WTC11 (cell line): ENCODE measurements at regions not wholly inside any gene's neighbourhood (a gene's known extent, or its start where the extent isn't known, plus 50 kb on each side); places are given as distances from the start of the nearest gene placed in this dataset.
"Not testable (repeated sequence)": the region's sequence is repeated elsewhere in the genome, so short reads cannot be mapped to it uniquely, and the experiment has no call there.

Experiments
- ATAC-seq: fragments of 200-7000 bp; cut with Tn5 transposase; 2 replicates; pipeline ENCODE4 v1.10.0; 2021; ENCODE audit warnings: mild to moderate bottlenecking, moderate library complexity
- CTCF ChIA-PET: fragments of 300-600 bp; sonication (Branson Sonifier 250); formaldehyde crosslinking; loops from one replicate; lab custom pipeline; 2021; ENCODE audit warnings: antibody characterized with exemption; lab: Charles Lee
- POLR2A ChIA-PET: fragments of 350-600 bp; sonication (Branson Sonifier 250); formaldehyde crosslinking; loops from one replicate; lab custom pipeline; 2021; ENCODE audit warnings: antibody characterized with exemption; lab: Charles Lee
- DNase-seq: peaks from one replicate; pipeline ENCODE4 v3.0.0; 2021; ENCODE audit warnings: low spot score
- H3K27ac Mint-ChIP-seq: 2 replicates; pipeline ENCODE4 v1.8.0; 2021; ENCODE audit warnings: mixed read lengths
- H3K27me3 Mint-ChIP-seq: 2 replicates; pipeline ENCODE4 v1.8.0; 2021; ENCODE audit warnings: low read depth, mild to moderate bottlenecking, moderate library complexity, mixed read lengths
- H3K36me3 Mint-ChIP-seq: 2 replicates; pipeline ENCODE4 v1.8.0; 2021; ENCODE audit warnings: mixed read lengths
- H3K4me1 Mint-ChIP-seq: 2 replicates; pipeline ENCODE4 v1.8.0; 2022; ENCODE audit warnings: mixed read lengths
- H3K4me3 Mint-ChIP-seq: 2 replicates; pipeline ENCODE4 v1.8.0; 2021; ENCODE audit warnings: mild to moderate bottlenecking, moderate library complexity, mixed read lengths
- H3K9me3 Mint-ChIP-seq: 2 replicates; pipeline ENCODE4 v1.8.0; 2021; ENCODE audit warnings: mixed read lengths
- FOXK1 ChIP-seq: sonication (generic); formaldehyde crosslinking; IDR thresholded peaks from 2 replicates; pipeline ENCODE4 v1.8.0; 2022; ENCODE audit warnings: mild to moderate bottlenecking, moderate library complexity, missing genetic modification reagents
- GRHL2 ChIP-seq: fragments of 250-450 bp; sonication (Bioruptor Pico); IDR thresholded peaks from 2 replicates; pipeline ENCODE4 v1.8.0; 2022; ENCODE audit warnings: mild to moderate bottlenecking, moderate library complexity; ENCODE audit not compliant: insufficient replicate concordance, severe bottlenecking
- JAZF1 ChIP-seq: fragments of 250-450 bp; sonication (Bioruptor Pico); IDR thresholded peaks from 2 replicates; pipeline ENCODE4 v1.9.0; 2021; ENCODE audit warnings: moderate library complexity, mild to moderate bottlenecking, inconsistent platforms
- MXD4 ChIP-seq: fragments of 250-450 bp; sonication (Bioruptor Pico); IDR thresholded peaks from 2 replicates; pipeline ENCODE4 v1.8.0; 2021; ENCODE audit warnings: mild to moderate bottlenecking, moderate library complexity, borderline replicate concordance
- NR2C2 ChIP-seq: sonication (generic); formaldehyde crosslinking; IDR thresholded peaks from 2 replicates; pipeline ENCODE4 v1.8.0; 2022; ENCODE audit warnings: mild to moderate bottlenecking, missing genetic modification reagents
- SP1 ChIP-seq: sonication (generic); formaldehyde crosslinking; conservative IDR thresholded peaks from 2 replicates; pipeline ENCODE4 v1.8.1; 2022; ENCODE audit warnings: missing genetic modification reagents
- TEAD1 ChIP-seq: sonication (generic); formaldehyde crosslinking; IDR thresholded peaks from 2 replicates; pipeline ENCODE4 v1.8.0; 2022; ENCODE audit warnings: mild to moderate bottlenecking, missing genetic modification reagents
- ZBTB21 ChIP-seq: sonication (generic); formaldehyde crosslinking; IDR thresholded peaks from 2 replicates; pipeline ENCODE4 v1.8.1; 2023; ENCODE audit warnings: mild to moderate bottlenecking, missing genetic modification reagents, borderline replicate concordance
- TF ChIP-seq, protein P1 (sequence below): sonication (generic); formaldehyde crosslinking; IDR thresholded peaks from 2 replicates; pipeline ENCODE4 v1.8.1; 2023; ENCODE audit warnings: mild to moderate bottlenecking, moderate library complexity, missing genetic modification reagents
- TF ChIP-seq, protein P2 (sequence below): sonication (generic); formaldehyde crosslinking; IDR thresholded peaks from 2 replicates; pipeline ENCODE4 v1.8.0; 2023; ENCODE audit warnings: mild to moderate bottlenecking, missing genetic modification reagents

DNA sequence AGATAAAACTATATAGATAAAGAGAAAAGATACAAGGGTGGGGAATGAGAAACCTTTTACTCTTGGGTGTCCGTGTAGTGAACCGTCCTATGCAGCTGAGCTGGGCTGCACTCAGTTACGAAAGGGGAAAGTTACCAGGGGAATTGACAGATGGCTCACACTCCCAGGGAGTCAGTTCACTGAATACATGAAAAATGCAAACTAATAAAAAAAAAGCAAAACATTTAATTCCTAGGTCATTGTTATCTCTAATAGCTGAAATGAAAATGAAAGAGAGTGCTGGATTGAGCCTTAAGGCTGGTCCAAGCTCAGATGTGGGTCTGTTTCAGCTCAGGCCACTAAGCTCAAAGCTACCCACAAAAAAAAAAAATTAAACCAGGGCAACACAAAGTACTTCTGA lies 138.0 kb downstream of the THBS2 start:
- TF ChIP-seq GRHL2 (CRISPR knock-in tag) = no peak
- TF ChIP-seq, all 79 proteins: peak for 0
- H3K4me1 Mint-ChIP-seq = peaks cover 35% of the 10 kb centered on the region
- H3K36me3 Mint-ChIP-seq = peaks cover 9% of the 10 kb centered on the region; the same call in 1 of the 2 replicates
- H3K27me3 Mint-ChIP-seq = no peaks in the 10 kb centered on the region; the same call in 1 of the 2 replicates
- no peak for ATAC-seq
- CTCF ChIA-PET = no interaction called here
- H3K27ac Mint-ChIP-seq = no peak overlapping the region
- POLR2A ChIA-PET = no interaction called here
- DNase-seq = no peak
- peaks cover 33% of the 10 kb centered on the region for H3K9me3 Mint-ChIP-seq
- H3K4me3 Mint-ChIP-seq = no peak overlapping the region

DNA sequence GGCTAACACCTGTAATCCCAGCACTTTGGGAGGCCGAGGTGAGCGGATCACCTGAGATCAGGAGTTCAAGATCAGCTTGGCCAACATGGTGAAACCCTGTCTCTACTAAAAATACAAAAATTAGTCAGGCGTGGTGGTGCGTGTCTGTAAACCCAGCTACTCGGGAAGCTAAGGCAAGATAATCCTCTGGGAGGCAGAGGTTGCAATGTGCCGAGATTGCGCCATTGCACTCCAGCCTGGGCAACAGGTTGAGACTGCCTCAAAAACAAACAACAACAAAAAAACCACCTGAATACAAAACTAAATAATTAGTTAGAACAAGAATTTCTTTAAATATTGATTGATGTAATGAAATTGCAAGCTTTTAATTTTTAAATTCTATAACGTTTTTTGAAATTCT lies 139.0 kb downstream of the THBS2 start:
- POLR2A ChIA-PET, H3K27me3 Mint-ChIP-seq, CTCF ChIA-PET, H3K27ac Mint-ChIP-seq, DNase-seq, ATAC-seq, H3K4me3 Mint-ChIP-seq: not testable (repeated sequence)
- Mint-ChIP-seq H3K4me1 (peaks cover 35% of the 10 kb centered on the region), H3K9me3 (peaks cover 27% of the 10 kb centered on the region), H3K36me3 (peaks cover 11% of the 10 kb centered on the region)

GRCh38 chr6:169112483-169113320 lies 140.9 kb downstream of the THBS2 start:
- H3K9me3 Mint-ChIP-seq = peaks cover 35% of the 10 kb centered on the region
- peaks cover 35% of the 10 kb centered on the region for H3K4me1 Mint-ChIP-seq
- ChIA-PET CTCF (interaction anchor here (1.1 to 1.2 kb wide), 2 partner anchors 16 to 93 kb away, joined by 3 to 4 read pairs; no protein-coding TSS in a partner anchor), POLR2A (no interaction called here)
- H3K4me3 Mint-ChIP-seq = peak overlapping the region; percentile 11
- peak overlapping the region; percentile 72 for H3K27ac Mint-ChIP-seq
- peaks cover 28% of the 10 kb centered on the region for H3K36me3 Mint-ChIP-seq
- DNase-seq (no peak), ATAC-seq (peak; percentile 74)
- no peak for TF ChIP-seq MXD4 (CRISPR knock-in tag)
- peak; percentile 72; the same call in 1 of the 2 replicates for TF ChIP-seq TEAD1 (CRISPR knock-in tag)
- peaks cover 3% of the 10 kb centered on the region; the same call in 1 of the 2 replicates for H3K27me3 Mint-ChIP-seq

DNA sequence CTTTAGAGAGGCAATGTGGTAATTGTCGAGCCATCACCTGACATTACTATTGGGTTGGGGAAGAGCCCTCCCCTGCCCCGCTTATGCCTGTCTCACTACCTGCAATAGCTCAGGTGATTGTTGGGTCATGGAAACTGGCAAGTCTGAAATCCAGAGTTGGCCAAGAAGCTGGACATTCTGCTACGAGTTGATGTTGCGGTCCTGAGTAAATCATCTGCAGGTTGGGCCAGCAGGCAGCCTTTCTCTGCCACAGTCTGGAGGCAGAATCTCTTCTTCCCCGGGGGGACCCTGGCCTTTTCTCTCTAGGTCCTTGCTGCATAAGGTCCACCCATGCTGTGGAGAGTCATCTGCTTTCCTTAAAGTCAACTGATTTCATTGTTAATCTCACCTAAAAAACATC lies 142.4 kb downstream of the THBS2 start:
- peaks cover 5% of the 10 kb centered on the region; the same call in 1 of the 2 replicates for H3K27me3 Mint-ChIP-seq
- H3K9me3 Mint-ChIP-seq = peaks cover 42% of the 10 kb centered on the region
- no peak overlapping the region for H3K27ac Mint-ChIP-seq
- H3K4me1 Mint-ChIP-seq = peaks cover 35% of the 10 kb centered on the region
- POLR2A ChIA-PET = no interaction called here
- CTCF ChIA-PET = no interaction called here
- TF ChIP-seq JAZF1 (CRISPR knock-in tag) = no peak
- no peak for TF ChIP-seq NR2C2 (CRISPR knock-in tag)
- no peak for TF ChIP-seq ZBTB21 (CRISPR knock-in tag)
- no peak for TF ChIP-seq FOXK1 (CRISPR knock-in tag)
- TF ChIP-seq, protein P1, sequence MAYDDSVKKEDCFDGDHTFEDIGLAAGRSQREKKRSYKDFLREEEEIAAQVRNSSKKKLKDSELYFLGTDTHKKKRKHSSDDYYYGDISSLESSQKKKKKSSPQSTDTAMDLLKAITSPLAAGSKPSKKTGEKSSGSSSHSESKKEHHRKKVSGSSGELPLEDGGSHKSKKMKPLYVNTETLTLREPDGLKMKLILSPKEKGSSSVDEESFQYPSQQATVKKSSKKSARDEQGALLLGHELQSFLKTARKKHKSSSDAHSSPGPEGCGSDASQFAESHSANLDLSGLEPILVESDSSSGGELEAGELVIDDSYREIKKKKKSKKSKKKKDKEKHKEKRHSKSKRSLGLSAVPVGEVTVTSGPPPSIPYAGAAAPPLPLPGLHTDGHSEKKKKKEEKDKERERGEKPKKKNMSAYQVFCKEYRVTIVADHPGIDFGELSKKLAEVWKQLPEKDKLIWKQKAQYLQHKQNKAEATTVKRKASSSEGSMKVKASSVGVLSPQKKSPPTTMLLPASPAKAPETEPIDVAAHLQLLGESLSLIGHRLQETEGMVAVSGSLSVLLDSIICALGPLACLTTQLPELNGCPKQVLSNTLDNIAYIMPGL (CRISPR knock-in tag) = no peak
- no peak for TF ChIP-seq SP1 (CRISPR knock-in tag)
- TF ChIP-seq, protein P2, sequence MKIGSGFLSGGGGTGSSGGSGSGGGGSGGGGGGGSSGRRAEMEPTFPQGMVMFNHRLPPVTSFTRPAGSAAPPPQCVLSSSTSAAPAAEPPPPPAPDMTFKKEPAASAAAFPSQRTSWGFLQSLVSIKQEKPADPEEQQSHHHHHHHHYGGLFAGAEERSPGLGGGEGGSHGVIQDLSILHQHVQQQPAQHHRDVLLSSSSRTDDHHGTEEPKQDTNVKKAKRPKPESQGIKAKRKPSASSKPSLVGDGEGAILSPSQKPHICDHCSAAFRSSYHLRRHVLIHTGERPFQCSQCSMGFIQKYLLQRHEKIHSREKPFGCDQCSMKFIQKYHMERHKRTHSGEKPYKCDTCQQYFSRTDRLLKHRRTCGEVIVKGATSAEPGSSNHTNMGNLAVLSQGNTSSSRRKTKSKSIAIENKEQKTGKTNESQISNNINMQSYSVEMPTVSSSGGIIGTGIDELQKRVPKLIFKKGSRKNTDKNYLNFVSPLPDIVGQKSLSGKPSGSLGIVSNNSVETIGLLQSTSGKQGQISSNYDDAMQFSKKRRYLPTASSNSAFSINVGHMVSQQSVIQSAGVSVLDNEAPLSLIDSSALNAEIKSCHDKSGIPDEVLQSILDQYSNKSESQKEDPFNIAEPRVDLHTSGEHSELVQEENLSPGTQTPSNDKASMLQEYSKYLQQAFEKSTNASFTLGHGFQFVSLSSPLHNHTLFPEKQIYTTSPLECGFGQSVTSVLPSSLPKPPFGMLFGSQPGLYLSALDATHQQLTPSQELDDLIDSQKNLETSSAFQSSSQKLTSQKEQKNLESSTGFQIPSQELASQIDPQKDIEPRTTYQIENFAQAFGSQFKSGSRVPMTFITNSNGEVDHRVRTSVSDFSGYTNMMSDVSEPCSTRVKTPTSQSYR (CRISPR knock-in tag) = no peak
- DNase-seq (no peak), ATAC-seq (no peak)
- H3K4me3 Mint-ChIP-seq = no peak overlapping the region
- peaks cover 34% of the 10 kb centered on the region for H3K36me3 Mint-ChIP-seq
